ENCODE measurements at regions not wholly inside any gene's neighbourhood (a gene's known extent, or its start where the extent isn't known, plus 50 kb on each side); places are given as distances from the start of the nearest gene placed in this dataset.

GRCh38 chr22:47836957-47837356, 1074.5 kb downstream of the TBC1D22A start:
- no peak for ATAC-seq (ENCODE audit: low read depth in 2 of 2)
- Histone ChIP-seq H3K4me3 (ENCODE audit: low read depth, low read length) (no peak overlapping the region), H3K36me3 (ENCODE audit: control insufficient read depth, insufficient read depth, low read length) (no peaks in the 10 kb centered on the region), H3K27ac (ENCODE audit: insufficient read depth, low read length, poor library complexity, severe bottlenecking) (no peak overlapping the region), H3K4me1 (ENCODE audit: control insufficient read depth, insufficient read depth, low read length, poor library complexity, severe bottlenecking) (no peaks in the 10 kb centered on the region), H3K9me3 (ENCODE audit: control insufficient read depth in 2 of 2, low read length in 2 of 2) (no peaks in the 10 kb centered on the region), H3K27me3 (ENCODE audit: control insufficient read depth, insufficient read depth, low read length) (no peaks in the 10 kb centered on the region)
- Mint-ChIP-seq H3K9me3 (no peaks in the 10 kb centered on the region), H3K36me3 (no peaks in the 10 kb centered on the region), H3K4me1 (no peaks in the 10 kb centered on the region), H3K4me3 (no peak overlapping the region), H3K27ac (no peak overlapping the region), H3K27me3 (no peaks in the 10 kb centered on the region)
- no peak for DNase-seq

- Histone ChIP-seq H3K27me3 (ENCODE audit: control insufficient read depth, insufficient read depth, low read length) (no peaks in the 10 kb centered on the region), H3K9me3 (ENCODE audit: control insufficient read depth in 2 of 2, low read length in 2 of 2) (no peaks in the 10 kb centered on the region), H3K4me3 (ENCODE audit: low read depth, low read length) (no peak overlapping the region), H3K36me3 (ENCODE audit: control insufficient read depth, insufficient read depth, low read length) (no peaks in the 10 kb centered on the region), H3K27ac (ENCODE audit: insufficient read depth, low read length, poor library complexity, severe bottlenecking) (no peak overlapping the region), H3K4me1 (ENCODE audit: control insufficient read depth, insufficient read depth, low read length, poor library complexity, severe bottlenecking) (no peaks in the 10 kb centered on the region)
- DNase-seq (no peak), ATAC-seq (ENCODE audit: low read depth in 2 of 2) (no peak)
- H3K27ac Mint-ChIP-seq = no peak overlapping the region
- no peak overlapping the region for H3K4me3 Mint-ChIP-seq
- H3K9me3 Mint-ChIP-seq = no peaks in the 10 kb centered on the region
- no peaks in the 10 kb centered on the region for H3K4me1 Mint-ChIP-seq
- H3K27me3 Mint-ChIP-seq = no peaks in the 10 kb centered on the region
- H3K36me3 Mint-ChIP-seq = no peaks in the 10 kb centered on the region
These were observed 1073.3 kb downstream of the TBC1D22A start for GRCh38 chr22:47835726-47836125.

- H3K4me3 Mint-ChIP-seq = no peak overlapping the region
- ATAC-seq (ENCODE audit: low read depth in 2 of 2) = no peak
- H3K27me3 Mint-ChIP-seq = no peaks in the 10 kb centered on the region
- no peaks in the 10 kb centered on the region for H3K9me3 ChIP-seq (ENCODE audit: control insufficient read depth in 2 of 2, low read length in 2 of 2)
- H3K27me3 ChIP-seq (ENCODE audit: control insufficient read depth, insufficient read depth, low read length) = no peaks in the 10 kb centered on the region
- no peak for DNase-seq
- H3K9me3 Mint-ChIP-seq = peaks cover 0 to 2% (median 0%) of the 10 kb centered on the region in 7 donors
- H3K4me3 ChIP-seq (ENCODE audit: low read depth, low read length) = no peak overlapping the region
- H3K27ac ChIP-seq (ENCODE audit: insufficient read depth, low read length, poor library complexity, severe bottlenecking) = no peak overlapping the region
- no peaks in the 10 kb centered on the region for H3K4me1 Mint-ChIP-seq
- H3K27ac Mint-ChIP-seq = no peak overlapping the region
- H3K36me3 ChIP-seq (ENCODE audit: control insufficient read depth, insufficient read depth, low read length) = no peaks in the 10 kb centered on the region
- no peaks in the 10 kb centered on the region for H3K4me1 ChIP-seq (ENCODE audit: control insufficient read depth, insufficient read depth, low read length, poor library complexity, severe bottlenecking)
- H3K36me3 Mint-ChIP-seq = no peaks in the 10 kb centered on the region
These were observed 1063.6 kb downstream of the TBC1D22A start for GRCh38 chr22:47826016-47826415.

GRCh38 chr22:47822422-47822821, 1060.0 kb downstream of the TBC1D22A start:
- H3K4me3 ChIP-seq (ENCODE audit: low read depth, low read length) = no peak overlapping the region
- ATAC-seq (ENCODE audit: low read depth in 2 of 2) = no peak
- Mint-ChIP-seq H3K36me3 (no peaks in the 10 kb centered on the region), H3K4me1 (no peaks in the 10 kb centered on the region), H3K4me3 (no peak overlapping the region), H3K27me3 (no peaks in the 10 kb centered on the region), H3K27ac (no peak overlapping the region), H3K9me3 (peaks cover 0 to 2% (median 0%) of the 10 kb centered on the region in 7 donors)
- H3K9me3 ChIP-seq (ENCODE audit: control insufficient read depth in 2 of 2, low read length in 2 of 2) = no peaks in the 10 kb centered on the region
- H3K4me1 ChIP-seq (ENCODE audit: control insufficient read depth, insufficient read depth, low read length, poor library complexity, severe bottlenecking) = no peaks in the 10 kb centered on the region
- no peak overlapping the region for H3K27ac ChIP-seq (ENCODE audit: insufficient read depth, low read length, poor library complexity, severe bottlenecking)
- no peaks in the 10 kb centered on the region for H3K36me3 ChIP-seq (ENCODE audit: control insufficient read depth, insufficient read depth, low read length)
- DNase-seq = no peak
- H3K27me3 ChIP-seq (ENCODE audit: control insufficient read depth, insufficient read depth, low read length) = no peaks in the 10 kb centered on the region

- no peak overlapping the region for H3K27ac ChIP-seq (ENCODE audit: insufficient read depth, low read length, poor library complexity, severe bottlenecking)
- Mint-ChIP-seq H3K36me3 (no peaks in the 10 kb centered on the region), H3K27ac (no peak overlapping the region), H3K4me3 (no peak overlapping the region), H3K9me3 (peaks cover 0 to 1% (median 0%) of the 10 kb centered on the region in 7 donors), H3K27me3 (no peaks in the 10 kb centered on the region), H3K4me1 (no peaks in the 10 kb centered on the region)
- no peaks in the 10 kb centered on the region for H3K27me3 ChIP-seq (ENCODE audit: control insufficient read depth, insufficient read depth, low read length)
- no peaks in the 10 kb centered on the region for H3K4me1 ChIP-seq (ENCODE audit: control insufficient read depth, insufficient read depth, low read length, poor library complexity, severe bottlenecking)
- no peaks in the 10 kb centered on the region for H3K36me3 ChIP-seq (ENCODE audit: control insufficient read depth, insufficient read depth, low read length)
- no peak overlapping the region for H3K4me3 ChIP-seq (ENCODE audit: low read depth, low read length)
- no peak for DNase-seq
- no peak for ATAC-seq (ENCODE audit: low read depth in 2 of 2)
- H3K9me3 ChIP-seq (ENCODE audit: control insufficient read depth in 2 of 2, low read length in 2 of 2) = no peaks in the 10 kb centered on the region
These were observed 1056.0 kb downstream of the TBC1D22A start for GRCh38 chr22:47818496-47818895.

GRCh38 chr22:47817380-47817779, 1054.9 kb downstream of the TBC1D22A start:
- no peaks in the 10 kb centered on the region for H3K9me3 ChIP-seq (ENCODE audit: control insufficient read depth in 2 of 2, low read length in 2 of 2)

GRCh38 chr22:47816863-47817210, 1054.4 kb downstream of the TBC1D22A start:
- Histone ChIP-seq H3K4me1 (ENCODE audit: control insufficient read depth, insufficient read depth, low read length, poor library complexity, severe bottlenecking) (no peaks in the 10 kb centered on the region), H3K27ac (ENCODE audit: insufficient read depth, low read length, poor library complexity, severe bottlenecking) (no peak overlapping the region), H3K9me3 (ENCODE audit: control insufficient read depth in 2 of 2, low read length in 2 of 2) (no peaks in the 10 kb centered on the region), H3K27me3 (ENCODE audit: control insufficient read depth, insufficient read depth, low read length) (no peaks in the 10 kb centered on the region), H3K36me3 (ENCODE audit: control insufficient read depth, insufficient read depth, low read length) (no peaks in the 10 kb centered on the region), H3K4me3 (ENCODE audit: low read depth, low read length) (no peak overlapping the region)
- H3K27me3 Mint-ChIP-seq = no peaks in the 10 kb centered on the region
- no peaks in the 10 kb centered on the region for H3K36me3 Mint-ChIP-seq
- H3K4me3 Mint-ChIP-seq = no peak overlapping the region
- H3K4me1 Mint-ChIP-seq = no peaks in the 10 kb centered on the region
- DNase-seq (no peak), ATAC-seq (ENCODE audit: low read depth in 2 of 2) (no peak)
- peaks cover 0 to 2% (median 0%) of the 10 kb centered on the region in 7 donors for H3K9me3 Mint-ChIP-seq
- no peak overlapping the region for H3K27ac Mint-ChIP-seq

More at GRCh38 chr22:47817380-47817779, 1054.9 kb downstream of the TBC1D22A start:
- Histone ChIP-seq H3K27me3 (ENCODE audit: control insufficient read depth, insufficient read depth, low read length) (no peaks in the 10 kb centered on the region), H3K27ac (ENCODE audit: insufficient read depth, low read length, poor library complexity, severe bottlenecking) (no peak overlapping the region), H3K4me1 (ENCODE audit: control insufficient read depth, insufficient read depth, low read length, poor library complexity, severe bottlenecking) (no peaks in the 10 kb centered on the region), H3K4me3 (ENCODE audit: low read depth, low read length) (no peak overlapping the region), H3K36me3 (ENCODE audit: control insufficient read depth, insufficient read depth, low read length) (no peaks in the 10 kb centered on the region)
- H3K4me1 Mint-ChIP-seq = no peaks in the 10 kb centered on the region
- DNase-seq (no peak), ATAC-seq (ENCODE audit: low read depth in 2 of 2) (no peak)
- H3K27me3 Mint-ChIP-seq = no peaks in the 10 kb centered on the region
- H3K36me3 Mint-ChIP-seq = no peaks in the 10 kb centered on the region
- H3K27ac Mint-ChIP-seq = no peak overlapping the region
- no peak overlapping the region for H3K4me3 Mint-ChIP-seq
- H3K9me3 Mint-ChIP-seq = peaks cover 0 to 2% (median 0%) of the 10 kb centered on the region in 7 donors

GRCh38 chr22:47816121-47816862, 1053.8 kb downstream of the TBC1D22A start:
- H3K9me3 ChIP-seq (ENCODE audit: control insufficient read depth in 2 of 2, low read length in 2 of 2) = no peaks in the 10 kb centered on the region
- DNase-seq (no peak), ATAC-seq (ENCODE audit: low read depth in 2 of 2) (no peak)
- Mint-ChIP-seq H3K4me1 (no peaks in the 10 kb centered on the region), H3K9me3 (peaks cover 0 to 2% (median 0%) of the 10 kb centered on the region in 7 donors), H3K27me3 (no peaks in the 10 kb centered on the region), H3K27ac (no peak overlapping the region), H3K4me3 (no peak overlapping the region), H3K36me3 (no peaks in the 10 kb centered on the region)
- no peaks in the 10 kb centered on the region for H3K27me3 ChIP-seq (ENCODE audit: control insufficient read depth, insufficient read depth, low read length)
- H3K27ac ChIP-seq (ENCODE audit: insufficient read depth, low read length, poor library complexity, severe bottlenecking) = no peak overlapping the region
- no peaks in the 10 kb centered on the region for H3K36me3 ChIP-seq (ENCODE audit: control insufficient read depth, insufficient read depth, low read length)
- H3K4me3 ChIP-seq (ENCODE audit: low read depth, low read length) = no peak overlapping the region
- H3K4me1 ChIP-seq (ENCODE audit: control insufficient read depth, insufficient read depth, low read length, poor library complexity, severe bottlenecking) = no peaks in the 10 kb centered on the region
